SK-N-SH (cell line): ENCODE measurements at regions not wholly inside any gene's neighbourhood (a gene's known extent, or its start where the extent isn't known, plus 50 kb on each side); places are given as distances from the start of the nearest gene placed in this dataset.

Experiments used
- CTCF ChIA-PET: fragments of 300-600, 350-600 bp; formaldehyde crosslinking; extraction: SDS; loops from one replicate; lab custom pipeline; 2021; lab: Yijun Ruan, JAX
- POLR2A ChIA-PET: fragments of 350-600 bp; sonication (Branson Sonifier 250); formaldehyde crosslinking; extraction: SDS; loops from one replicate; lab custom pipeline; 2020; ENCODE audit warnings: antibody characterized with exemption, inconsistent platforms; lab: Yijun Ruan, JAX
- DNase-seq: peaks from one replicate; pipeline ENCODE4 v3.0.0; 2012
- H2AFZ ChIP-seq: fragments of 200-600 bp; sonication (generic); 2 replicates; pipeline ENCODE4 v1.8.1; 2016; ENCODE audit warnings: antibody characterized with exemption, mild to moderate bottlenecking, low read depth
- H3F3A ChIP-seq: fragments of 200-600 bp; sonication (generic); replicated peaks from 2 replicates; pipeline ENCODE3; 2016; ENCODE audit warnings: antibody characterized with exemption, mild to moderate bottlenecking; ENCODE audit not compliant: insufficient read depth
- H3K27ac ChIP-seq, 2 experiments: fragments of 200-500 bp in 1 of 2; fragments of 200-600 bp in 1 of 2; sonication (Bioruptor generic) in 1 of 2; sonication (generic), shearing (Covaris generic) in 1 of 2; 2 replicates each; pipeline versions ENCODE4 v1.5.1 to v1.6.1; 2014 to 2016; ENCODE audit warnings: low read depth in 2 of 2, inconsistent platforms in 1 of 2, low read length in 1 of 2, mild to moderate bottlenecking in 1 of 2, mixed read lengths in 1 of 2
- H3K27me3 ChIP-seq: fragments of 200-600 bp; sonication (generic), shearing (Covaris generic); 2 replicates; pipeline ENCODE4 v1.6.1; 2016; ENCODE audit warnings: mixed run types; ENCODE audit not compliant: insufficient read depth
- H3K36me3 ChIP-seq, 2 experiments: fragments of 200-500 bp in 1 of 2; fragments of 200-600 bp in 1 of 2; sonication (Bioruptor generic) in 1 of 2; sonication (generic) in 1 of 2; replicated peaks in 1 of 2; 2 replicates each; pipeline versions ENCODE3 to v1.5.1; 2014 to 2016; ENCODE audit warnings: low read length in 1 of 2, mild to moderate bottlenecking in 1 of 2; ENCODE audit not compliant: insufficient read depth in 2 of 2, control insufficient read depth in 1 of 2
- H3K4me1 ChIP-seq, 2 experiments: fragments of 200-500 bp in 1 of 2; fragments of 200-600 bp in 1 of 2; sonication (Bioruptor generic) in 1 of 2; sonication (generic), shearing (Covaris generic) in 1 of 2; 2 replicates each; pipeline versions ENCODE4 v1.5.1 to v1.6.1; 2014 to 2016; ENCODE audit warnings: low read depth in 1 of 2, low read length in 1 of 2, mixed run types in 1 of 2; ENCODE audit not compliant: insufficient read depth in 2 of 2, control insufficient read depth in 1 of 2
- H3K4me2 ChIP-seq: fragments of 200-600 bp; sonication (generic), shearing (Covaris generic); 2 replicates; pipeline ENCODE4 v1.6.1; 2017; ENCODE audit warnings: mixed run types
- H3K4me3 ChIP-seq, 2 experiments: fragments of 200-500 bp in 1 of 2; fragments of 200-600 bp in 1 of 2; sonication (Bioruptor generic) in 1 of 2; sonication (generic), shearing (Covaris generic) in 1 of 2; 2 replicates each; pipeline versions ENCODE4 v1.5.1 to v1.8.1; 2014 to 2016; ENCODE audit warnings: low read depth in 2 of 2, inconsistent platforms in 1 of 2, low read length in 1 of 2, mild to moderate bottlenecking in 1 of 2, mixed read lengths in 1 of 2, moderate library complexity in 1 of 2
- H3K79me2 ChIP-seq: fragments of 200-600 bp; sonication (generic); 2 replicates; pipeline ENCODE4 v1.8.1; 2017; ENCODE audit warnings: mild to moderate bottlenecking; ENCODE audit not compliant: insufficient read depth
- H3K9ac ChIP-seq: fragments of 200-600 bp; sonication (generic); 2 replicates; pipeline ENCODE4 v1.6.1; 2017; ENCODE audit warnings: mixed run types
- H3K9me2 ChIP-seq: fragments of 200-600 bp; sonication (generic); 2 replicates; pipeline ENCODE4 v1.6.1; 2017; ENCODE audit warnings: mixed run types
- H3K9me3 ChIP-seq: fragments of 200-600 bp; sonication (generic); 2 replicates; pipeline ENCODE4 v1.6.1; 2017; ENCODE audit warnings: mixed run types, mild to moderate bottlenecking, moderate library complexity
- H4K20me1 ChIP-seq: fragments of 200-600 bp; sonication (generic); 2 replicates; pipeline ENCODE4 v1.6.1; 2017; ENCODE audit warnings: mild to moderate bottlenecking, mixed run types; ENCODE audit not compliant: insufficient read depth
- ELF1 ChIP-seq: IDR thresholded peaks from 2 replicates; pipeline ENCODE4 v1.4.0; 2012
- FOXJ3 ChIP-seq: sonication (generic); formaldehyde crosslinking; IDR thresholded peaks from 2 replicates; pipeline ENCODE4 v1.5.1; 2020; ENCODE audit warnings: mild to moderate bottlenecking, missing genetic modification reagents
- GABPA ChIP-seq: IDR thresholded peaks from 2 replicates; pipeline ENCODE4 v1.4.0; 2012; ENCODE audit warnings: low read depth, mild to moderate bottlenecking
- GATA2 ChIP-seq: sonication (generic); formaldehyde crosslinking; IDR thresholded peaks from 2 replicates; pipeline ENCODE4 v1.5.0; 2020; ENCODE audit warnings: mild to moderate bottlenecking, missing genetic modification reagents
- JUND ChIP-seq: IDR thresholded peaks from 2 replicates; pipeline ENCODE4 v1.4.0; 2012
- MAX ChIP-seq: IDR thresholded peaks from 2 replicates; pipeline ENCODE4 v1.4.0; 2012; ENCODE audit warnings: low read depth
- NRF1 ChIP-seq: IDR thresholded peaks from 2 replicates; pipeline ENCODE4 v1.6.1; 2012; ENCODE audit warnings: low read depth, mild to moderate bottlenecking, low read length
- PBX3 ChIP-seq: IDR thresholded peaks from 2 replicates; pipeline ENCODE4; 2012
- POLR2AphosphoS5 ChIP-seq: IDR thresholded peaks from 2 replicates; pipeline ENCODE4 v1.6.1; 2012; ENCODE audit warnings: low read depth, low read length
- RAD21 ChIP-seq: IDR thresholded peaks from 2 replicates; pipeline ENCODE4 v1.6.1; 2012; ENCODE audit warnings: mild to moderate bottlenecking, low read length
- RCOR1 ChIP-seq: fragments of 150-350 bp; IDR thresholded peaks from 2 replicates; pipeline ENCODE4 v1.6.1; 2017; ENCODE audit warnings: antibody characterized with exemption, low read length
- RFX5 ChIP-seq: IDR thresholded peaks from 2 replicates; pipeline ENCODE4 v1.6.1; 2012; ENCODE audit warnings: mild to moderate bottlenecking, improper control_type of control experiment, low read length
- SIN3A ChIP-seq: IDR thresholded peaks from 2 replicates; pipeline ENCODE4 v1.6.1; 2012; ENCODE audit warnings: low read depth, mild to moderate bottlenecking, low read length, moderate library complexity, borderline replicate concordance
- SMC3 ChIP-seq: IDR thresholded peaks from 2 replicates; pipeline ENCODE4 v1.6.1; 2012; ENCODE audit warnings: low read depth, low read length, improper control_type of control experiment
- YY1 ChIP-seq: IDR thresholded peaks from 2 replicates; pipeline ENCODE4 v1.4.0; 2012; ENCODE audit warnings: low read depth, mild to moderate bottlenecking
- ZBTB33 ChIP-seq: IDR thresholded peaks from 2 replicates; pipeline ENCODE4 v1.4.0; 2012; ENCODE audit warnings: low read depth, borderline replicate concordance
- WGBS: methylation state at CpG from one replicate; pipeline ENCODE4 v1.1.6; 2017; ENCODE audit warnings: low lambda C conversion rate; 5-methylcytosine and 5-hydroxymethylcytosine counted together

- CTCF ChIA-PET, result interaction anchor here (0.6 kb wide), 1 partner anchor 784 kb away, joined by 3 read pairs; no protein-coding TSS in a partner anchor
- no peak overlapping the region for H3K27ac ChIP-seq
Observed at GRCh38 chrX:22409418-22409817, 136.7 kb downstream of the CBLL2 start.

GRCh38 chrX:22424122-22424915, 151.6 kb downstream of the CBLL2 start:
- WGBS, result 50% methylated on average over 2 of the region's 2 CpGs
- CTCF ChIA-PET, result no interaction called here
- H3K4me3 ChIP-seq, result no peak overlapping the region
- no peaks in the 10 kb centered on the region for H3K79me2 ChIP-seq
- H2AFZ ChIP-seq, result no peak overlapping the region
- H3K36me3 ChIP-seq, result no peaks in the 10 kb centered on the region
- H3K9me2 ChIP-seq, result no peaks in the 10 kb centered on the region
- no peaks in the 10 kb centered on the region for H3K27me3 ChIP-seq
- no peaks in the 10 kb centered on the region for H3F3A ChIP-seq
- H4K20me1 ChIP-seq, result no peaks in the 10 kb centered on the region
- TF ChIP-seq POLR2AphosphoS5, result no peak
- no peak for TF ChIP-seq NRF1
- TF ChIP-seq RAD21, result no peak
- no peak for TF ChIP-seq SIN3A
- no peak for TF ChIP-seq JUND
- TF ChIP-seq ZBTB33, result no peak
- TF ChIP-seq GABPA, result no peak
- TF ChIP-seq SMC3, result no peak
- TF ChIP-seq MAX, result no peak
- TF ChIP-seq RCOR1, result no peak
- TF ChIP-seq PBX3, result no peak
- no peak for TF ChIP-seq YY1
- TF ChIP-seq, all 33 proteins: peak for 0
- Histone ChIP-seq H3K27ac (no peak overlapping the region), H3K9ac (no peak overlapping the region), H3K9me3 (no peaks in the 10 kb centered on the region), H3K4me2 (no peak overlapping the region), H3K4me1 (no peaks in the 10 kb centered on the region)
- POLR2A ChIA-PET, result no interaction called here
- no peak for DNase-seq

More at GRCh38 chrX:22409418-22409817, 136.7 kb downstream of the CBLL2 start:
- Histone ChIP-seq H3K27me3 (no peaks in the 10 kb centered on the region), H3K79me2 (no peaks in the 10 kb centered on the region), H3F3A (no peaks in the 10 kb centered on the region), H3K4me3 (no peak overlapping the region), H4K20me1 (no peaks in the 10 kb centered on the region), H3K9ac (no peak overlapping the region), H3K9me2 (no peaks in the 10 kb centered on the region), H2AFZ (no peak overlapping the region), H3K4me1 (no peaks in the 10 kb centered on the region), H3K9me3 (no peaks in the 10 kb centered on the region), H3K4me2 (no peak overlapping the region), H3K36me3 (no peaks in the 10 kb centered on the region)
- TF ChIP-seq JUND, result no peak
- TF ChIP-seq PBX3, result no peak
- no peak for TF ChIP-seq RCOR1
- TF ChIP-seq RFX5, result no peak
- no peak for TF ChIP-seq GATA2
- no peak for TF ChIP-seq FOXJ3
- no peak for TF ChIP-seq ELF1
- TF ChIP-seq RAD21, result no peak
- no peak for DNase-seq
- whole genome bisulfite sequencing, result 28% methylated on average over 1 of the region's 1 CpG
- POLR2A ChIA-PET, result no interaction called here
